Esophagus squamous epithelium (tissue), 4 donors: ENCODE measurements at regions not wholly inside any gene's neighbourhood (a gene's known extent, or its start where the extent isn't known, plus 50 kb on each side); places are given as distances from the start of the nearest gene placed in this dataset.
"Not testable (repeated sequence)": the region's sequence is repeated elsewhere in the genome, so short reads cannot be mapped to it uniquely, and the experiment has no call there.

ENCODE experiments used
- POLR2A ChIP-seq, 4 donors: fragments of 450-650 bp; IDR thresholded peaks; one replicate each; pipeline ENCODE4 v1.6.1; 2017; ENCODE audit warnings: antibody characterized with exemption in 4 of 4, mild to moderate bottlenecking in 4 of 4, moderate library complexity in 3 of 4
- TF ChIP-seq, protein P1 (sequence below), 6 experiments: fragments of 450-650 bp in 4 of 6; fragments of 200-600 bp in 2 of 6; sonication (generic) in 2 of 6; IDR thresholded peaks; one replicate each; pipeline ENCODE4 v1.5.1; 2016 to 2019; ENCODE audit warnings: antibody characterized with exemption in 6 of 6, mild to moderate bottlenecking in 4 of 6, moderate library complexity in 4 of 6

DNA sequence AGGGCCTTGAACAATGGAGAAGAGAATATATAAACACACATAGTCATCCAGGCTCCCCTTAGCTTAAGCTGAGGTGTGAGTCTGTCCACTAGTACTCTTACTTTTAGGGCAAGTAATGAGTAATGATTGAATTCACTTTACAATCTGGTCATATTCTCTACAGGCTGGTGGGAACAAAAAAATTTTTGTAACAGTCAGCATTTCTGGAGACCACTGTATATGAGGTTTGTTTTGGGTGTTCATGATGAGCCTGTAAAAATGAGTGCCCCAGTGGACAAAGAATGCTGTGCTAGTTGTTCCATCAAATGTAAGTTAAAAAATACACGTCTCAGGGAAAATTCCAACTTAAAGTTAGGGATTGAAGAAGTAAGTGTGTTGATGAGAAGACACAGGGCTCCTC, 154.0 kb downstream of the ZNF37A start:
- TF ChIP-seq, protein P1, sequence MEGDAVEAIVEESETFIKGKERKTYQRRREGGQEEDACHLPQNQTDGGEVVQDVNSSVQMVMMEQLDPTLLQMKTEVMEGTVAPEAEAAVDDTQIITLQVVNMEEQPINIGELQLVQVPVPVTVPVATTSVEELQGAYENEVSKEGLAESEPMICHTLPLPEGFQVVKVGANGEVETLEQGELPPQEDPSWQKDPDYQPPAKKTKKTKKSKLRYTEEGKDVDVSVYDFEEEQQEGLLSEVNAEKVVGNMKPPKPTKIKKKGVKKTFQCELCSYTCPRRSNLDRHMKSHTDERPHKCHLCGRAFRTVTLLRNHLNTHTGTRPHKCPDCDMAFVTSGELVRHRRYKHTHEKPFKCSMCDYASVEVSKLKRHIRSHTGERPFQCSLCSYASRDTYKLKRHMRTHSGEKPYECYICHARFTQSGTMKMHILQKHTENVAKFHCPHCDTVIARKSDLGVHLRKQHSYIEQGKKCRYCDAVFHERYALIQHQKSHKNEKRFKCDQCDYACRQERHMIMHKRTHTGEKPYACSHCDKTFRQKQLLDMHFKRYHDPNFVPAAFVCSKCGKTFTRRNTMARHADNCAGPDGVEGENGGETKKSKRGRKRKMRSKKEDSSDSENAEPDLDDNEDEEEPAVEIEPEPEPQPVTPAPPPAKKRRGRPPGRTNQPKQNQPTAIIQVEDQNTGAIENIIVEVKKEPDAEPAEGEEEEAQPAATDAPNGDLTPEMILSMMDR (IDR thresholded peaks at IDR 0.05), result not testable (repeated sequence)
- TF ChIP-seq POLR2A (IDR thresholded peaks at IDR 0.05), result not testable (repeated sequence)
